ENCODE measurements at regions not wholly inside any gene's neighbourhood (a gene's known extent, or its start where the extent isn't known, plus 50 kb on each side); places are given as distances from the start of the nearest gene placed in this dataset.
"Not testable (repeated sequence)": the region's sequence is repeated elsewhere in the genome, so short reads cannot be mapped to it uniquely, and the experiment has no call there.

- no peaks in the 10 kb centered on the region for H3K9me3 Mint-ChIP-seq
- H3K4me1 Mint-ChIP-seq: no peaks in the 10 kb centered on the region
- no peak overlapping the region for H3K4me3 Mint-ChIP-seq
- DNase-seq (no peak), ATAC-seq (replicated peaks) (no peak)
- no peak overlapping the region for H3K27ac Mint-ChIP-seq
- H3K36me3 Mint-ChIP-seq: no peaks in the 10 kb centered on the region
- H3K27me3 Mint-ChIP-seq: peaks cover 6 to 23% of the 10 kb centered on the region in 2 donors
Measured at GRCh38 chr7:77484785-77485184, 52.3 kb upstream of the PTPN12 start.

DNA sequence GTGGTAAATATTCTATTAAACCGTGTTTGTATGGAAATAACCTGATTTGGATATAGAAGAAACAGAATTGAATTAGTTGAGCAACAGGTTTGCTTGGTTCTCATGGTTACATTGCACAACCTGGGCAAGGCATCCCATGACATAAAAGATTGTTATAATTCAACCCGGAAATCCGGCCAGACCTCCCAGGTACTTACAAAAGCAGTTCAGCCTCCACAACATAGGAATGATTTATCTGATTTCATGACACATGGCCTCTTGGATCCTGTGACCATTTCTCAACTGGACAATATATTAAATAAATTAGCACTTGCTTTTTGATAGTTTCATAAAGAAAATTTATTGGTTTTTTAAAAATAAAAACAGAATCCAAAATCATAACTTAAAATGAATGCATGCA is 55.1 kb upstream of the PTPN12 start:
- no peak for DNase-seq
- H3K27me3 Mint-ChIP-seq: peaks cover 6 to 23% of the 10 kb centered on the region in 2 donors
- ATAC-seq (replicated peaks): no peak
- no peak overlapping the region for H3K4me3 Mint-ChIP-seq
- no peaks in the 10 kb centered on the region for H3K9me3 Mint-ChIP-seq
- H3K27ac Mint-ChIP-seq: no peak overlapping the region
- no peaks in the 10 kb centered on the region for H3K4me1 Mint-ChIP-seq
- H3K36me3 Mint-ChIP-seq: no peaks in the 10 kb centered on the region

GRCh38 chr7:77481615-77482014 is 55.5 kb upstream of the PTPN12 start:
- H3K27ac Mint-ChIP-seq: no peak overlapping the region
- H3K9me3 Mint-ChIP-seq: no peaks in the 10 kb centered on the region
- peaks cover 6 to 23% of the 10 kb centered on the region in 2 donors for H3K27me3 Mint-ChIP-seq
- DNase-seq: no peak
- no peak for ATAC-seq (replicated peaks)
- H3K4me3 Mint-ChIP-seq: no peak overlapping the region
- H3K4me1 Mint-ChIP-seq: no peaks in the 10 kb centered on the region
- no peaks in the 10 kb centered on the region for H3K36me3 Mint-ChIP-seq

GRCh38 chr7:77480102-77480627 is 56.9 kb upstream of the PTPN12 start:
- not testable (repeated sequence) for DNase-seq; H3K9me3 Mint-ChIP-seq; H3K4me3 Mint-ChIP-seq; H3K4me1 Mint-ChIP-seq; H3K27ac Mint-ChIP-seq; H3K36me3 Mint-ChIP-seq; ATAC-seq (replicated peaks)
- peaks cover 6 to 13% of the 10 kb centered on the region in 2 donors for H3K27me3 Mint-ChIP-seq

GRCh38 chr7:77479536-77480088 is 57.5 kb upstream of the PTPN12 start:
- Mint-ChIP-seq H3K27ac (no peak overlapping the region), H3K4me3 (no peak overlapping the region), H3K9me3 (no peaks in the 10 kb centered on the region), H3K27me3 (peaks cover 2 to 7% of the 10 kb centered on the region in 2 donors), H3K4me1 (peaks cover 0 to 4% of the 10 kb centered on the region in 2 donors), H3K36me3 (no peaks in the 10 kb centered on the region)
- ATAC-seq (replicated peaks) (no peak), DNase-seq (no peak)

DNA sequence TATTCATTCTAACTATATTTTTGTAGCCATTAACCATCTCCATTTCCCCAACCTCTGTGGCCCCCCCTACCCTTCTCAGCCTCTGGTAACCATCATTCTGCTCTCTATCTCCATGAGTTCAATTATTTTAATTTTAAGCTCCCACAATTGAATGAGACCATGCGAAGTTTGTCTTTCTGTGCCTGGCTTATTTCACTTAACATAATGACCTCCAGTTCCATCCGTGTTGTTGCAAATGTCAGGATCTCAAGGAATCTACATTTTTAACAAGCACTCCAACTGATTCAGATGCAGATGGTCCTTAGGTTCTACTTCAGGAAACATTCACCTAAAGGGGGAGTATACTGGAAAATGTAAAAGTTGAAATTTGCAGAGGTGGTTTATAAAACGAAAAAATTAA is 60.2 kb upstream of the PTPN12 start:
- Mint-ChIP-seq H3K27ac (no peak overlapping the region), H3K9me3 (peaks cover 0 to 1% of the 10 kb centered on the region in 2 donors), H3K4me1 (peaks cover 6% of the 10 kb centered on the region in 2 donors), H3K4me3 (no peak overlapping the region), H3K27me3 (no peaks in the 10 kb centered on the region), H3K36me3 (no peaks in the 10 kb centered on the region)
- no peak for ATAC-seq (replicated peaks)
- no peak for DNase-seq

DNA sequence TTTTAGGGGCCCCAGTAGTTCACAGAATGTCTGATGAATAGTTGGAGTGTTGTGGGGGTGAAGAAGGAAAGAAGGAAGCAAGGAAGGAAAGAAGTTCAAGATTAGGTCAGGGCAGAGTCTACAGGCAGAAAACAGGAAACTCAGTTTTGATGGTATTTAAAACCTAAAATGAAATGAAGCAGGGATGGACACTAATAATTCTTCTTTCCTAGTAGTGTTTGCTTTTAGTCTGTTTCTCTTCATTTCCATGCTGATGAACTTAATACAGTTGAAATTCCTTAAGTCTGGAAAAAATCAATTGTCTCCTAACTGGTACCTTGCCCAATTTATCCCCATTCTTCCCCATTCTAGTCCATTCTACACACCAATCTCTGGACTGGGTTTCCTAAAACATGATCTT is 59.0 kb upstream of the GSAP start:
- H3K4me3 Mint-ChIP-seq: no peak overlapping the region
- H3K36me3 Mint-ChIP-seq: no peaks in the 10 kb centered on the region
- ATAC-seq (replicated peaks): no peak
- peaks cover 0 to 1% of the 10 kb centered on the region in 2 donors for H3K9me3 Mint-ChIP-seq
- DNase-seq: no peak
- H3K27ac Mint-ChIP-seq: no peak overlapping the region
- peaks cover 6% of the 10 kb centered on the region in 2 donors for H3K4me1 Mint-ChIP-seq
- no peaks in the 10 kb centered on the region for H3K27me3 Mint-ChIP-seq

DNA sequence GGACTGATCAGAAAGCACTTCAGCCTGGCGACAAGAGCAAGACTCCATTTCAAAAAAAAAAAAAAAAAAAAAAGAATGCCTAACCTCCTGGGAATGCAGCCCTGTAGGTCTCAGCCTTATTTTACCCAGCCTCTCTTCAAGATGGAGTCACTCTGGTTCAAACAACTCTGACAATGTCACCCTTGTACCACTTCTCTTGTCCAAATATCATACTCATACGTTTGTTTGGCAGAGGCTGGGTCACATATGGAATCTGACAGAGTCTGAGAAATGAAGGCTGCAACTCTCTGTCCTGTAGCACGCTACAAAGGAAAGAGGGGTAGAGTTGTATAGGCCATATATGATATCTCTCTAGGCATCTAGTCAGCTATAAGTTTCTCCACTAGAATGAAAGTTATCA is 58.6 kb upstream of the GSAP start:
- Mint-ChIP-seq H3K4me1 (peaks cover 6% of the 10 kb centered on the region in 2 donors), H3K27me3 (no peaks in the 10 kb centered on the region), H3K4me3 (no peak overlapping the region), H3K36me3 (no peaks in the 10 kb centered on the region), H3K9me3 (peaks cover 0 to 1% of the 10 kb centered on the region in 2 donors), H3K27ac (no peak overlapping the region)
- DNase-seq: no peak
- ATAC-seq (replicated peaks): no peak

DNA sequence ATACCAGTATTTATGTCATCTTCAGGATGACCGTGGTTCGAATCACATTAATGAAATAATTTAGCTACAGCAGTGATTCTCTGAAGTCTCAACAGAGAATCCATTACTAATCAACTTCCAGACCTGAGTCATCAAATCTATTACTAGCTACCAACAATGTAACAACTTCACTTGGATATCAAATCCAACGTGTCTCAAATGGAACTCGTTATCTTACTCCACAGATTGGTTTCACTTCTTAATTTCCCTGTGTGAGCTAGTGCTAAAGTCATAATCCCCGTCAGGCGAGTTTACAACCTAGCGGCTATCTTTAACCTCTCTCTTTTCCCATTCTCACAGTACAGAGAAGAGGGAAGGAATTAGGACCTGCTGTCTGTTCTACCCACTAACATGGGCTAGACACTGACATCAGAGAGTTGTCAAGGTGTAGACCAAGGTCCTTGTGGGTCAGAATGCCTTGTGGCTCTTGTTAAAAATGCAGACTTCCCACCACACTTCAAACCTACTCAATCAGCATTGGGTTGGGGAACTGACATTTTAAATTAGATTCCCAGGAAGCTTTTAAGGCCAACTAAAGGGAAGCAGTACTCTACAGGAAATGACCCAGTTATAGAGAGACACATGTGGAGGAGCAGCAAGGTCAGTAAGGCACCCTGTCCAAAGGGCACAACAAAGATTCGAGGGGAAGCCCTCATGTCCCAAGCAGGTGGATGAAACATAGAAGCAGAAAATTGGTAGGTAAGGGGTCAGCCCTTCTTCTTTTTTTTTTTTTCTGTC is 57.3 kb upstream of the GSAP start:
- DNase-seq: no peak
- Mint-ChIP-seq H3K27me3 (no peaks in the 10 kb centered on the region), H3K4me3 (no peak overlapping the region), H3K36me3 (peaks cover 0 to 3% of the 10 kb centered on the region in 2 donors), H3K27ac (no peak overlapping the region), H3K4me1 (peaks cover 6% of the 10 kb centered on the region in 2 donors), H3K9me3 (peaks cover 4% of the 10 kb centered on the region in 2 donors)
- peak in 1 of 2 donors; percentile 43 for ATAC-seq (replicated peaks)

GRCh38 chr7:77469927-77470326 is 53.8 kb upstream of the GSAP start:
- ATAC-seq (replicated peaks) (no peak), DNase-seq (no peak)
- Mint-ChIP-seq H3K4me1 (peaks cover 14 to 22% of the 10 kb centered on the region in 2 donors), H3K9me3 (peaks cover 4% of the 10 kb centered on the region in 2 donors), H3K36me3 (peaks cover 0 to 3% of the 10 kb centered on the region in 2 donors), H3K4me3 (no peak overlapping the region), H3K27me3 (no peaks in the 10 kb centered on the region), H3K27ac (no peak overlapping the region)

DNA sequence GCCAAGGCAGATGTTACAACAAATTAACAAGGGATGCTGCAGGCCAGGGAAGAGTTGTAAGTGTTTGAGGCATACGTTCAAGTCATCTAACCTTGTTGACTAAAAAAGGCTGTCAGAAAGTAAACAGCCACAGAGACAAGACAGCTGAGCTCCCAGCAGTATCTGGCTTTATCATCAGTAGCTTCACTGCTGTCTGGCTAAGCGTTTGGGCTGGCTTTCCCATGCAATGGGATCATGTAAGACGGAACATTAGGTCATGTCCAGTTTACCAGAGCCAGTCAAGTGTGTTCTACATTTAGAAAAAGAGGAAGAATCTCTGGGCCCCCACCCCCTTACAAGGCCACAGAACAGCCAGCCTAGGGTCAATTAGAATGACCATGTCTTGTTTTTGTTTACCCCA is 51.3 kb upstream of the GSAP start:
- H3K27ac Mint-ChIP-seq: no peak overlapping the region
- H3K4me1 Mint-ChIP-seq: peaks cover 23 to 33% of the 10 kb centered on the region in 2 donors
- H3K9me3 Mint-ChIP-seq: peaks cover 2 to 4% of the 10 kb centered on the region in 2 donors
- DNase-seq: no peak
- peaks cover 0 to 3% of the 10 kb centered on the region in 2 donors for H3K36me3 Mint-ChIP-seq
- no peak overlapping the region for H3K4me3 Mint-ChIP-seq
- H3K27me3 Mint-ChIP-seq: no peaks in the 10 kb centered on the region
- ATAC-seq (replicated peaks): no peak

DNA sequence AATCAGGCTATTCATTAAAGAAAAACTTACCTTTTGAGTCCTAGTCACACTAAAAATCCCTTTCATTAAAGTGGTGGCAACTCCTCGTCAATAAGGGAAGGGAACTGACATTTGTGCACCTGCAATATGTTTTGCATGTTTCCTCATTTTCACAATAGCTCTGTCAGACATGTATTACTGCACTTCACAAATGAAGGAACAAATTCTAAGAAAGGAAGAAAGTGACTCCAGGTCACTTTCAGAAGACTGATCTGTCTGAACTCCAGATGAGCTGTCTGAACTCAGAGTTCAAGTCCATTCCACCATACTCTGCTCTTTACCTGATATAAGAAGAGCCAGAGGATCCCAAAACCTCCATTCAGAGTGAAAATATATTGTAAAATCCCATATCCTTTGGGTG is 50.3 kb upstream of the GSAP start:
- H3K36me3 Mint-ChIP-seq: peaks cover 0 to 3% of the 10 kb centered on the region in 2 donors
- H3K27ac Mint-ChIP-seq: no peak overlapping the region
- ATAC-seq (replicated peaks) (peak; percentile 24 to 52), DNase-seq (no peak)
- no peak overlapping the region for H3K4me3 Mint-ChIP-seq
- peaks cover 2 to 4% of the 10 kb centered on the region in 2 donors for H3K9me3 Mint-ChIP-seq
- peaks cover 23 to 33% of the 10 kb centered on the region in 2 donors for H3K4me1 Mint-ChIP-seq
- H3K27me3 Mint-ChIP-seq: no peaks in the 10 kb centered on the region
